Globus pallidus (tissue), 1 donor: ENCODE measurements at regions not wholly inside any gene's neighbourhood (a gene's known extent, or its start where the extent isn't known, plus 50 kb on each side); places are given as distances from the start of the nearest gene placed in this dataset.
A peak's percentile ranks its signal among the peaks of the same experiment; 100 is the strongest.

ENCODE experiments used
- DNase-seq: peaks from one replicate; pipeline ENCODE4 v3.0.0-alpha.2; 2015; ENCODE audit warnings: low spot score

GRCh38 chr6:94535798-94536197 lies 1041.5 kb upstream of the MANEA start:
- DNase-seq: no peak

DNA sequence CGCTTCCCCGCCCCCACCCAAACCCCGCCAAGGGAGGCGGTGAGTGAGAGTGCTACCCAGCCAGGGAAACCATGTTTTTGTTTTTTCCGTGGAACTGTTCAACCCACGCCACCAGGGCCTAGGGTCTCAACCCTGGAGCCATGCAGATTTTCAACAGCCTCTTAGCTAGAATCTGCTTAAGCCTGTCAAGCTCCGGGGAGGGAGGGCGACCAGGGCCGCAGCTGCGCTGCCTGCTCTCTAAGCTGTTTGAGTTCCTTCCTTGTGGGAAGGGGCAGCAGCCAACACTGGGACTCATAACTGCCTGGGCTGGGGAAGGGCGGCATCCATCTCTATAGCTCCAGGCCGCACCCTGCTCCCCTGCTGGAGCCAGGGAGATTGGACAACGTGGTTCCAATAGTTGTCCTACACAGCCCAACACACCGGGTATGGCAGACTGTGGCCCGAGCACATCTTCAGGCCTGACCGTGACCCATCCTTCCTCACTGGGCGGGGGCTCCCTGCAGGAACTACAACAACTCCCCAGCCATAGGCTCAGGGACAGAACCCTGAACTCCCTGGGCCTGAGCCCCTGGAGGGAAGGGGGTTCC lies 1065.7 kb upstream of the MANEA start:
- no peak for DNase-seq

DNA sequence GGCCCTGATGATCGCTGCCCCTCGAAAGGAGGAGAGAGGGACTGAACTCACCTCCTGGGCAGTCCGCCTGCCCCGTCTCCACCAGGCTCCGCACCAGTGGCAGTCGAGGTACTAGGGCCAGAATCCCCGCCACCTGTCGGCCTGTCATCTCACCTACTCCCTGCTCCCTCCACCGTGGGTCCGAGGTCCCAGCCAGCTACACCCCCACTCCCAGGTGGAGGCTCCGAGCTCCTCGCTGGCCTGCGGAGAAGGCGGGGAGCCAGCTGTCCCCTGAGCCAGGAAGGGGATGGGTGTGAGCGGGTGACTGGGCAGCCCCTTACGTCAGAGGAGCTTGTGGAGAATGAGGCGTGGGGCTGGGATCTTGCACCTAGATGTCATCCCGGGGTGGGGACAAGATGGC lies 1066.5 kb upstream of the MANEA start:
- no peak for DNase-seq

DNA sequence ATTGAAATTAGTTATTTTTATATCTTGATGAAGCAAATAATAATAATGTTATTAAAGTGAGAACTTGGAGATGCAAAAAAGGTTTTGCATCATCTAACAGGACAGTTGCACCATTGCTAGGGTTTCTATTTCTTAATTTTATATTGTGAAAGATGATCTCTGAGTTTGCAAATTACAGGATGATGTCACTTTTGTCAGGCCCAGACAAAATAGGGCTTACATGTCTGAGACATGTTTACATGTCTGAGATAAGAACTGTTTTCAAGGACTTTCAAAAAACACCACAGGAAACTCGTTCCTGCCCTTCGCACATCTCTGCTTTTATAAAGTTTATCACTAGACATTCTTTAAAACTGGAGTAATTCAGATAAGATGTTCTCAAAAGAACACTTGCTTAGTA lies 1075.8 kb upstream of the MANEA start:
- DNase-seq: no peak

DNA sequence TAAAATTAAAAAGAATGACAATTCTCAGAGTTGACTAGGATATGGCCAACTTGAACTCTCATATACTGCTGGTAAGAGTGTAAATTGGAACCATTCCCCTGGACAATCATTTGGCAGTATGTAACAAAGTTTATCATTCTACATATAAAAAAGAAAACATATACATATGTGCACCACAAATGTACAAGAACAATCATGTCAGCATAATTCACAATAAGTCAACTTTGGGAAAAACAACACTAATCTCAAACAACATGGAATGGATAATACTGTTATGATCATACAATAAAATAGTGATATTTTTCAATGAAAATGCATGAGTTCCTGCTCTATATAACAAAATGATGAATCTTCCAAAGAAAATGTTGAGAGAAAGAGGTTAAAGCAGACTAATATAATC lies 1078.7 kb upstream of the EPHA7 start:
- DNase-seq: no peak

DNA sequence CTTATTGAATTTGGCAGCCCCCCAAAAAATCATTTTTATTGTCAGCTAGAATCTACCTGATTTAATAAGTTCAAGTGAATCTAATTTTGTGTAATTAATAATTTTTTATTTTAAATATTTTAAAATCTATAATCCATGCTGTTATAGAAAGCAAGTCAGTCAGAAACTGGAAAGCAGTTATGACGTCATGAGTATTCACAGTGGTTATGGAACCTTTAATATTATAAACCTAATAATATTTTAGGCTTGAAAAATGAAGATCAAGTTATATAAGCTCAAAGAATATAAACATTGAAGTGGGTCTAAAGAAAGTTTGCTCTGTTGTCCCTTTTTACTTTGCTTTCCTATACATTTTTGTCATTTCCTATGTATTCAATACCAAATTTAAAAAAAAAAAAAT lies 1075.1 kb upstream of the EPHA7 start:
- no peak for DNase-seq

- no peak for DNase-seq
These were observed 1068.0 kb upstream of the EPHA7 start for GRCh38 chr6:94487371-94487770.

DNA sequence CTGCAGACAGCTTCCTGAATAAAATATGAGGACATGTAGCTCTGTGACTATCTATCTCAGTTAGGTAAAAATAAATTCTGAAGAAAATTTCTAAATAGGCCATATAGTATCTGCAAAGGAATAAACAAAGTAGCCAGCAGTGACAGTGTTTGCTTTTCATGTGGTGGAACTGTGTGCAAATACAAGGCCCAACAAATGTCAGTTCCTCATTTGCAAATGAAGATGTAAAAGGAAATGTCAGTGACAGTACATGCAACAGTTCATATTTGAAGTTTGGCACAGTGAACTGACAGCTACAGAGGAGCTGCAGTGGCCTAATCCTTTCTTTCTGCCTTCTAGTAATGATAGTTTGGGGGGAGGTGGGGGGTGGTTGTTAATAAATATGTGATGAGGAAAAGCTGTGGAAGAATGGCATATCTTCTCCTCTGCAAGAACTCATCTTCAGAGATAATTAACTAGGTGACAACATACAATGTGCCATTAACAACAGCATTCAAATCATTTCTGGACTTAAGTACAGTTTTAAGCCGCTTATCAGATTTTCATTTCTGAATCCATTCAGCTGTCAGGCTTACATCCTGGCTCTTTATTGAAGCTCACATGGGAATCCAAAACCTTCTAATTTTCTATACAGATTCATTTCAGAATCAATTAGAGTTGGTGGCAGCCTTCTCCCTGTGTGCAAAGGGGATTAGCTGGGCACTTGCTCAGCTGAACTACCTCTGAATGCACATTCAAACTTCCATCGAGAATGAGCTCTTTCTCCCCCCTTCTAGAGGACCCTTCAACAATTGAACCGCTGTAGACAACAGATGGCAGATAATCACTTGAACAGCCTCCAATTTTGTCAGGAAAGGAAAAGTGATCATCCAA lies 1059.0 kb upstream of the EPHA7 start:
- peak; percentile 19 for DNase-seq

- no peak for DNase-seq
These were observed 1049.5 kb upstream of the EPHA7 start for GRCh38 chr6:94468830-94469229.

DNA sequence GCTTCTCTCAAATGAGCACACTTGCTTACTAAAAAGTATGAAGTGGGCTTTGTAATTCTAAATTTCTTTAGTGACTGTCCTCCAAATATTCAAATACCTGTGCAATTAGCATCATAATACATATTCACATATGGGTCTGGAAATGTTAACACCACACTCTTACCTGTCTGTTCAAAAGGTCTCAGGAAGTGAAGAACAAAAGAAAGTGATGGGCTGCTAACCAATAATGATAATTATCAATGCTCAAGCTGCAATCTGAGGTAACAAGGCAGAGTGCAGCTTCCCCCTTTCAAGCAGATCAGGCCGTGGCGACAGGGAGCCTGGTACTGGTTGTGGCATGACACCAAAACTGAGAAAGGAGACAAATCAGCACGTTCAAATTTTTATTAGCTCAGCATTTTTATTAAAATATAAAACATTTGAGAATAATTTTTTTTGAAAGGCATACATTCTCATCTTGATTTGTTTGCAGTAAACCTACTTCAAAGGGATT lies 1044.7 kb upstream of the EPHA7 start:
- no peak for DNase-seq

GRCh38 chr6:94463306-94463705 lies 1043.9 kb upstream of the EPHA7 start:
- DNase-seq: no peak

GRCh38 chr6:94462231-94462630 lies 1042.9 kb upstream of the EPHA7 start:
- DNase-seq: no peak

DNA sequence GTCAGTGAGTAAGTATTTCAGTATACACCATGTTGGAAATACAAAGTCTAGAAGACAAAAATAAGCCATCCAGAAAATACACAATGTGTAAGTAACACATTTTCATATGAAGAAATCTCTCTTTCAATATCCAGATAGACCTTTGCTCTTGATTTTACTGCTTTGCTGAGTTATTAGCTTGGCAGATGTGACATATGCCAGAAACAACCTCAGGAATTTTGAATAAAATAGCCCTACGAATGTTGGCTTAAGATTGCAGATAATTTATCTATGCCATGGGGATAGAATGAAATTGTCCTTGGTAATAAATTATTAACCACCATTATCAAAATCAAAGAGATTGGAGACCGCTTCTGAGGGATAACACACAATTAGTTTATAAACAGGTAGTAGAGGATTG lies 1036.9 kb upstream of the EPHA7 start:
- DNase-seq: no peak

DNA sequence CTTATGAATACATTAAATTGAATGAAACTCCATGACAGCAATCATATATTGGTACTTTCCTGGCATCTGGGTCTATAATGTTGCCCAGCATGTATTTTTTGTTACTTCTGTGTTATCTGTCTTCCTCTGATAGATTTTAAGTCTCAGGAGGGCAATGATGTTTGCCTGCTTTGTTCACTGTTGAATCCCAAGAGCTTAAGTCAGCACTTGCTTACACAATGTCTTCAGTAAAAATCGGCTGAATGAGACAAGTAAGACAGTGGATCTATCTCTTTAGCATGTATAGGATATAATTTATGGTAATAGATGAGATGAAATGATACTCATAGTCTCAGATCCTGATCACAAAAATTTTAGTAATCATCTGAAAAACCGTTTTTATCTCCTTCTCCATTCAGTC lies 1034.9 kb upstream of the EPHA7 start:
- DNase-seq: no peak

- no peak for DNase-seq
These were observed 1026.8 kb upstream of the EPHA7 start for GRCh38 chr6:94446120-94446519.

DNA sequence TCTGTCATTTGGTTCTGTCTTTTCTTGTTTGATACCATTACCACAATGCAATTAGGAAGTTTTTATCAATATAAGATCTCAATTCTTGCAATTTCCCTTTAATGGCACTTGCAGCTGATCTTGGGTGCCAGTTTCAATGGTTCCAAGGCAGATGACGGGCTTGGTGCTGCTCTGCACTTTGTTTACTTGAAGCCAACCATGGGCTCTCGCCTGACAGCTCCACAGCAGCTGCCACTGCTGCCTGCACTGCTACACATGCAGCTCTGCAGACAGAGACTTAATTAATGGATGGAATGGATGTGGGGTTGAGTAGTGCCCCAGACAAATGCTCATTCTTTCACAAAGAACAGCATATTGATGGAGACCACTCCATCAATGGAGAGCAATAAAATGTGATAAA lies 1024.3 kb upstream of the EPHA7 start:
- peak; percentile 33 for DNase-seq

GRCh38 chr6:94424692-94425091 lies 1005.3 kb upstream of the EPHA7 start:
- DNase-seq: no peak

DNA sequence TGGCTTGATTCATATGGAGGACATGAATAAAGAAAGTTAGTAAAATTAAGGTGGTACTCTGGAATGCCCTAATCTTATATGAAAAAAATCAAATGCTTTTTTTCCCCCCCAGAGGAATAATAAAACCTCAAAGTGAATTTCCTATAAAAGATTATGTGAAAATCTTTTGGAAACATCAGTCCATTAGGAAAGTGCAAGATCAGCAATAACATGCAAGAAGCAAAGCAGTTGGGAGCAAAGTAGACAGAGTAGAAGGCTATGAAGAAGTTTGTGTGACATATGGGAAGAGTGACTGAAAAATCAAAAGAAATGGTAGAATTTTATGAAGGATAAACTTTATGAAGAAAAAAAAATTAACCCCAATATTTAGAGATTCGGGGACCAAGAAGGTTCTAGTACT lies 998.0 kb upstream of the EPHA7 start:
- DNase-seq: no peak

- DNase-seq: no peak
These were observed 994.7 kb upstream of the EPHA7 start for GRCh38 chr6:94414041-94414440.

DNA sequence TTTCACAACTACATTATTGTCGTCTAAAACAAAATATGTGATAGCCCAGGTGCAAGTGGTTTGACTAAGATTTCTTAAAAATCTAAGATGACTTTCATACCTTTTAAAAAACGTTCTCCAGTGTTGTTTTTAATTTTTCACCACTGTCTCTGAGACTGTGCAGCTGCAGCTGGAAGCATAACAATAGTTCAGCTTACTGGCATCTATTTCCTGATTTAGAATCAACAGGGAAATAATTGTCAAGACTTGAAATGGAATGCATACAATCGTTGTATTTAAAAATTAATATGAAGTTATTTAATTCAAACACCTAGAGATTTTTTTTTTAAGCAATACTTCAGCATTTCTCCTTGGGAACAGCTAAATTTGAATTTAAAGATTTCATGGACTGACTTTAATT lies 982.0 kb upstream of the EPHA7 start:
- peak; percentile 78 for DNase-seq

- no peak for DNase-seq
These were observed 975.5 kb upstream of the EPHA7 start for GRCh38 chr6:94394822-94395221.

- DNase-seq: no peak
These were observed 969.9 kb upstream of the EPHA7 start for GRCh38 chr6:94389218-94389617.

- DNase-seq: no peak
These were observed 958.5 kb upstream of the EPHA7 start for GRCh38 chr6:94377835-94378234.

DNA sequence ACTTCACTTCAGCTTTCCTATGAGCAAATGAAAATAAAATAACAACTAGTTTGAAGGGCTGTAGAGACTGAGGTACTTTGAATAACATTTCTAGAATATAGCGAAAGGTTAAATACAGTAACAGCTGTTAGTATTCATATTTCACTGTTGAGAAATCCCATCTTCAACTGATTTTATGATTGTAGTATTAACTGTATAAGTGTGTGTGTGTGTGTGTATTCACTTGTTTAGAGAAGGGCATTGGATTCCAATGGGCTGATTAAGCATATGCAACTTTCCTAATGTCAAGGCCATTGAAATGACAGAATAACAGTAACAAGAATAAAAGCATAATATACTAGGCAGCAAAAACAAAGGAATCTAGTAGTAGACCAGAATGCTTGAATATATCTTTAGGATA lies 957.5 kb upstream of the EPHA7 start:
- no peak for DNase-seq
